Right lobe of liver (tissue), 4 donors: ENCODE measurements at regions not wholly inside any gene's neighbourhood (a gene's known extent, or its start where the extent isn't known, plus 50 kb on each side); places are given as distances from the start of the nearest gene placed in this dataset.

ENCODE experiments used
- POLR2A ChIP-seq: fragments of 450-650 bp; IDR thresholded peaks from one replicate; pipeline ENCODE4 v1.6.1; 2017; ENCODE audit warnings: antibody characterized with exemption, mild to moderate bottlenecking
- TF ChIP-seq, protein P1 (sequence below), 4 donors: fragments of 200-600 bp in 3 of 4; fragments of 450-650 bp in 1 of 4; IDR thresholded peaks; one replicate each; pipeline versions ENCODE4 v1.5.1 to v1.8.0; 2016 to 2022; ENCODE audit warnings: antibody characterized with exemption in 4 of 4, mild to moderate bottlenecking in 2 of 4
- donor health status: DM: no; HTN: no; CAD: no.
- donor health status: DM: no; HTN: no; CAD: no.
- donor health status: DM: no; HTN: yes; CAD: no.

DNA sequence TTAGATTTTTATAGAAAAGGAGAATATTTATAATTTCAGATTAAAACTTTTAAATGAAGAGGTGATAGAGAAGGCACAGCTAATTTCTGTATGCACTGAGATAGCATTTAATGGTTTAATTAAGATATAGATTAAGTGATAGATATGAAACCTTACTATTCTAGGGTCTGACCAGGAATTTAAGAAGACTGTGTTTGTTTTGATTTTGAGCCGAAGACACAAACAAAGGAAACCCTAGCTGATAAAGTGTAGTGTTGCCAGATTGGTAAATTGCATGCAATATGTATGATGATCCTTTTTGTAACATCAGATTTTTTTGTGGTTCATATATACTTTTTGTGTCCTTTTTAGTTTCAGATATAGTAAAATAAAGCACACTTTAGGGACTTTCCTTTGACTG, 141.8 kb downstream of the ZPLD1 start:
- TF ChIP-seq, protein P1, sequence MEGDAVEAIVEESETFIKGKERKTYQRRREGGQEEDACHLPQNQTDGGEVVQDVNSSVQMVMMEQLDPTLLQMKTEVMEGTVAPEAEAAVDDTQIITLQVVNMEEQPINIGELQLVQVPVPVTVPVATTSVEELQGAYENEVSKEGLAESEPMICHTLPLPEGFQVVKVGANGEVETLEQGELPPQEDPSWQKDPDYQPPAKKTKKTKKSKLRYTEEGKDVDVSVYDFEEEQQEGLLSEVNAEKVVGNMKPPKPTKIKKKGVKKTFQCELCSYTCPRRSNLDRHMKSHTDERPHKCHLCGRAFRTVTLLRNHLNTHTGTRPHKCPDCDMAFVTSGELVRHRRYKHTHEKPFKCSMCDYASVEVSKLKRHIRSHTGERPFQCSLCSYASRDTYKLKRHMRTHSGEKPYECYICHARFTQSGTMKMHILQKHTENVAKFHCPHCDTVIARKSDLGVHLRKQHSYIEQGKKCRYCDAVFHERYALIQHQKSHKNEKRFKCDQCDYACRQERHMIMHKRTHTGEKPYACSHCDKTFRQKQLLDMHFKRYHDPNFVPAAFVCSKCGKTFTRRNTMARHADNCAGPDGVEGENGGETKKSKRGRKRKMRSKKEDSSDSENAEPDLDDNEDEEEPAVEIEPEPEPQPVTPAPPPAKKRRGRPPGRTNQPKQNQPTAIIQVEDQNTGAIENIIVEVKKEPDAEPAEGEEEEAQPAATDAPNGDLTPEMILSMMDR (IDR thresholded peaks at IDR 0.05) = no peak
- TF ChIP-seq POLR2A = no peak
